Erythroblast (primary cell): ENCODE measurements at regions not wholly inside any gene's neighbourhood (a gene's known extent, or its start where the extent isn't known, plus 50 kb on each side); places are given as distances from the start of the nearest gene placed in this dataset.

Experiments
- GATA1 ChIP-seq: IDR thresholded peaks from 2 replicates; pipeline ENCODE4 v1.6.1; 2011; ENCODE audit warnings: low read depth, mild to moderate bottlenecking, control low read depth, low read length, moderate library complexity
- POLR2A ChIP-seq: IDR thresholded peaks from 2 replicates; pipeline ENCODE4 v1.6.1; 2011; ENCODE audit warnings: mild to moderate bottlenecking, low read length

DNA sequence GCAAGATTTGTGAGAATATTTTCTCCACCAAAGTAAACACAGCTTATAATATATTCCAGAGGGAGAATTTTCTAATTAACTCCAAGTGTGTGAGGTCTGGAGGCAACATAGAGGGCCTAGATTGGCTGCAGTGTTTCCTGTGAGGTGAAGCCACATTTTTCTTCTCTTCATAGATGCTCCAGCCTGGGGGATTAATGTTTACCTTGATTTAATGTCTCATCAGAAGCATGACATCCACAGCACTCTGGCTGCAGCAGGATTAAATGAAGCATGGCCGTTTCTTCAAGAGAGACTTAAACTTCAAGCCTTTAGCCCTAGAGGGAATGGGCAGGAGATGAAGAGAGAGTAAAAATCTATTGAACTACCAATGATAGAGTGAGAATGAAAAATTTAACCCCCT lies 137.9 kb upstream of the ZBTB20 start:
- TF ChIP-seq POLR2A (no peak), GATA1 (no peak)
